Fibroblast of villous mesenchyme (primary cell): ENCODE measurements at regions not wholly inside any gene's neighbourhood (a gene's known extent, or its start where the extent isn't known, plus 50 kb on each side); places are given as distances from the start of the nearest gene placed in this dataset.

ENCODE experiments used
- DNase-seq: peaks from one replicate; pipeline ENCODE4 v3.0.0-alpha.2; 2010; ENCODE audit warnings: low read depth
- H3K4me3 ChIP-seq: 2 replicates; pipeline ENCODE4 v1.5.1; 2011; ENCODE audit warnings: low read depth, mild to moderate bottlenecking, low read length
- TF ChIP-seq, protein P1 (sequence below): IDR thresholded peaks from 2 replicates; pipeline ENCODE4 v1.5.1; 2012; ENCODE audit warnings: low read depth, mild to moderate bottlenecking, low read length; ENCODE audit not compliant: insufficient read depth

DNA sequence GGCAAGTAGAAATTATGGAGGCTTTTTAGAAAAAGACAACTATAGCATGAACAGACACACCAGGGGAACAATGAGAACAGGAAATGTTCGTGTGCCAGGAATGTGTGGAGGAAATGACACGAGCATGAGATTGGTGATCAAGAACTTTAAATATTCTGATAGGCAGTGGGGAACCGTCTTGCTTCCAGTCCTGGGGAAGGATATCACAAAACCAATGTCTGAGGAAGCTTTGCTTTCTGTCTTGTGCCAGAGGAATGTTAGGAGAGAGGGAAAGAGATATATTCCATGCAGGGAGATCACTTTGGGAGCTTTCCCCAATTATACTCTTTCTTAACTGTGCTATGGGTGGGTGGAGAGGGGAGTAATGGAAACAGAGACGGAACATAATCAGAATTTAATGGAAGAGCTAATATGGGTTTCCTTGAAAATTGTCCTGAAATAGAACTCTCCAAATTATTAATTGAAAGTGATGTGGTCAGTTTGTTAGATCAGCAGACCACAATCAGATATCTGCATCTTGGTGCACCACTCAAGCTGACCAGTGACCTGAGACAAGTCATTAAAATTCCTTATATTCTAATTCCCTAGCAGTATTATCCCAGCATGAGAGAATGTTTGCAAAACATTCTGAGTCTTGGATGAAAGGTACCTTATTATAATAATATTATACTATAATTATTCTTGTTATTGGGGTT, 178.2 kb downstream of the SOX4 start:
- no peak for DNase-seq
- H3K4me3 ChIP-seq = no peak overlapping the region
- TF ChIP-seq, protein P1, sequence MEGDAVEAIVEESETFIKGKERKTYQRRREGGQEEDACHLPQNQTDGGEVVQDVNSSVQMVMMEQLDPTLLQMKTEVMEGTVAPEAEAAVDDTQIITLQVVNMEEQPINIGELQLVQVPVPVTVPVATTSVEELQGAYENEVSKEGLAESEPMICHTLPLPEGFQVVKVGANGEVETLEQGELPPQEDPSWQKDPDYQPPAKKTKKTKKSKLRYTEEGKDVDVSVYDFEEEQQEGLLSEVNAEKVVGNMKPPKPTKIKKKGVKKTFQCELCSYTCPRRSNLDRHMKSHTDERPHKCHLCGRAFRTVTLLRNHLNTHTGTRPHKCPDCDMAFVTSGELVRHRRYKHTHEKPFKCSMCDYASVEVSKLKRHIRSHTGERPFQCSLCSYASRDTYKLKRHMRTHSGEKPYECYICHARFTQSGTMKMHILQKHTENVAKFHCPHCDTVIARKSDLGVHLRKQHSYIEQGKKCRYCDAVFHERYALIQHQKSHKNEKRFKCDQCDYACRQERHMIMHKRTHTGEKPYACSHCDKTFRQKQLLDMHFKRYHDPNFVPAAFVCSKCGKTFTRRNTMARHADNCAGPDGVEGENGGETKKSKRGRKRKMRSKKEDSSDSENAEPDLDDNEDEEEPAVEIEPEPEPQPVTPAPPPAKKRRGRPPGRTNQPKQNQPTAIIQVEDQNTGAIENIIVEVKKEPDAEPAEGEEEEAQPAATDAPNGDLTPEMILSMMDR = no peak

- H3K4me3 ChIP-seq = no peak overlapping the region
- TF ChIP-seq, protein P1 = no peak
- DNase-seq = no peak
These were observed 178.9 kb downstream of the SOX4 start for GRCh38 chr6:21772477-21772876.

DNA sequence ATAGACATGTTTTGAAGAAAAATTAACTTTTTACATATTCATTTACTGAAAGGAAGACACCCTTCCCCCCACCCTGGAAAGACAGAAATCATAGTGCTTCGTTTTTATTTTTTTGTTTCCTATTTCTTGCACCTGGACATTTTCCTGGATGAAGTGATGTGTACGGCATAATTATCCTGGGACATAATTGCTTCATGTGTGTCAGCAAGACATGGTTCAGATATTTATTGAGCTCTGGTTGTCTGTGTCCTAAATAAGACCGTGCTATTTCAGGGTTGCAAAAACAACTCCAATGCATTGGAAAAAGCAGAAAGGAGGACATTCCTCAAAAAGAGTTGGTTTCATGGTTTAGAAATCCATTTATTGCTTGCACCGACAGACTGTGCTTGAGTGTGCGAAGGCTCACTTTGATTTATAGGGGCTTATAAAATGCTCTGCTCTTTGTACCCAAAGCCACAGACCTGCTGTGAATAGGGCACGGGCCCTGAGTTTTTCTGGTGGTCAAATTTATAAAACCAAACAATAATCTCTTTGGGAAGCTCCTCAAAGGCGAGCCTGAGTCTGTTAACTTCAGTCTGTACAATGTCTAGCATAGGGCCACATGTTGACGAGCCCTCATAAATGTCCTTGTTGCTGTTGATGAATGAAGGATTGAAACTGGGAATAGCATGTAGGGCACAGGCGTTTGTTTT, 179.5 kb downstream of the SOX4 start:
- H3K4me3 ChIP-seq = no peak overlapping the region
- DNase-seq = no peak
- TF ChIP-seq, protein P1 = no peak

- DNase-seq = no peak
- TF ChIP-seq, protein P1 = no peak
- no peak overlapping the region for H3K4me3 ChIP-seq
These were observed 180.0 kb downstream of the SOX4 start for GRCh38 chr6:21773576-21773968.

DNA sequence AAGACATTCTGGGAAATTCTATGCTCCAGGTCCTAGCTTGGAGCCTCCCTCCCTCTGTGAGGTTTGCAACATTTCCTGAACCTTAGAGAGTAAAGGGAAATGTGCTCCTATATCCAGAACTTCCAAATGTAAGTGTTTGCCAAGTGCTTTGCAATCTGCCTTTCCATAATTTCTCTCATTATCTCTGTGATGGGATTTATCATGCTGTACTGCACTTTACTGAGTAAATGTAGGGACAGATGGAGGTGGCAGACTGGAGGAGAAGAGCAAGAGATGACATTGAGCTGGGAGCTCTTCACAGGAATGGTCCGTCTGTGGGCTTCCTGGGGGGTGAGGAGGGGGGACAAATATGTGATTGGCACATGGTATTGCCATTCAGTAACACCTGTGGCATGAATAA, 184.3 kb downstream of the SOX4 start:
- TF ChIP-seq, protein P1 = no peak
- no peak overlapping the region for H3K4me3 ChIP-seq
- DNase-seq = no peak

- peak; percentile 34 for DNase-seq
- TF ChIP-seq, protein P1 = no peak
- no peak overlapping the region for H3K4me3 ChIP-seq
These were observed 186.6 kb downstream of the SOX4 start for GRCh38 chr6:21780141-21780540.
